H9 (cell line): ENCODE measurements at regions not wholly inside any gene's neighbourhood (a gene's known extent, or its start where the extent isn't known, plus 50 kb on each side); places are given as distances from the start of the nearest gene placed in this dataset.
A peak's percentile ranks its signal among the peaks of the same experiment; 100 is the strongest.

Experiments
- DNase-seq: peaks from one replicate; pipeline ENCODE4 v3.0.0-alpha.2; 2017
- H2AFZ ChIP-seq: one replicate; pipeline ENCODE4 v1.6.1; 2013; ENCODE audit warnings: mild to moderate bottlenecking, low read length, control low read depth, moderate library complexity
- H2AK5ac ChIP-seq: 2 replicates; pipeline ENCODE4 v1.6.1; 2013; ENCODE audit warnings: low read length, control low read depth, mixed read lengths; ENCODE audit not compliant: insufficient read length
- H2BK120ac ChIP-seq: one replicate; pipeline ENCODE4 v1.6.1; 2013; ENCODE audit warnings: low read depth, mild to moderate bottlenecking, low read length, control low read depth, inconsistent platforms; ENCODE audit not compliant: poor library complexity, severe bottlenecking
- H2BK12ac ChIP-seq: 2 replicates; pipeline ENCODE4 v1.6.1; 2013; ENCODE audit warnings: low read length, control low read depth, mixed read lengths, low read depth; ENCODE audit not compliant: insufficient read length
- H2BK15ac ChIP-seq: 2 replicates; pipeline ENCODE4 v1.6.1; 2013; ENCODE audit warnings: low read depth, low read length, control low read depth
- H2BK20ac ChIP-seq: one replicate; pipeline ENCODE4 v1.6.1; 2013; ENCODE audit warnings: low read depth, mild to moderate bottlenecking, low read length, control low read depth, inconsistent platforms; ENCODE audit not compliant: poor library complexity, severe bottlenecking
- H2BK5ac ChIP-seq: 2 replicates; pipeline ENCODE4 v1.6.1; 2013; ENCODE audit warnings: low read length, control low read depth, mixed read lengths; ENCODE audit not compliant: insufficient read length
- H3K14ac ChIP-seq: 2 replicates; pipeline ENCODE4 v1.6.1; 2013; ENCODE audit warnings: low read length, control low read depth; ENCODE audit not compliant: insufficient read depth
- H3K18ac ChIP-seq: 2 replicates; pipeline ENCODE4 v1.6.1; 2013; ENCODE audit warnings: low read depth, mild to moderate bottlenecking, mixed read lengths, low read length, control low read depth; ENCODE audit not compliant: insufficient read length
- H3K23ac ChIP-seq: 2 replicates; pipeline ENCODE4 v1.6.1; 2013; ENCODE audit warnings: low read length, control low read depth, mixed read lengths, low read depth; ENCODE audit not compliant: insufficient read length
- H3K23me2 ChIP-seq: 2 replicates; pipeline ENCODE4 v1.6.1; 2013; ENCODE audit warnings: low read depth, mild to moderate bottlenecking, mixed read lengths, low read length, control low read depth; ENCODE audit not compliant: insufficient read length, poor library complexity, severe bottlenecking
- H3K27ac ChIP-seq: 2 replicates; pipeline ENCODE4 v1.5.1; 2013; ENCODE audit warnings: low read length, control low read depth, mixed read lengths, low read depth; ENCODE audit not compliant: insufficient read length
- H3K27me3 ChIP-seq: 2 replicates; pipeline ENCODE4 v1.6.1; 2013; ENCODE audit warnings: low read length, control low read depth, inconsistent platforms; ENCODE audit not compliant: insufficient read depth
- H3K4ac ChIP-seq: 2 replicates; pipeline ENCODE4 v1.6.1; 2013; ENCODE audit warnings: low read depth, mild to moderate bottlenecking, control low read depth, inconsistent platforms, low read length, moderate library complexity
- H3K4me1 ChIP-seq: 2 replicates; pipeline ENCODE4 v1.6.1; 2013; ENCODE audit warnings: low read length, control low read depth, inconsistent platforms; ENCODE audit not compliant: insufficient read depth
- H3K4me2 ChIP-seq: 2 replicates; pipeline ENCODE4 v1.6.1; 2013; ENCODE audit warnings: low read length, control low read depth, mixed read lengths; ENCODE audit not compliant: insufficient read length, insufficient read depth
- H3K56ac ChIP-seq: 2 replicates; pipeline ENCODE4 v1.6.1; 2013; ENCODE audit warnings: low read depth, mild to moderate bottlenecking, mixed read lengths, low read length, control low read depth; ENCODE audit not compliant: insufficient read length
- H3K79me1 ChIP-seq: 2 replicates; pipeline ENCODE4 v1.6.1; 2013; ENCODE audit warnings: low read depth, mild to moderate bottlenecking, moderate library complexity, low read length, control low read depth, inconsistent platforms; ENCODE audit not compliant: insufficient read depth, poor library complexity, severe bottlenecking
- H3K79me2 ChIP-seq: 2 replicates; pipeline ENCODE4 v1.6.1; 2013; ENCODE audit warnings: low read length, control low read depth, inconsistent platforms; ENCODE audit not compliant: insufficient read depth
- H3K9ac ChIP-seq: 2 replicates; pipeline ENCODE4 v1.6.1; 2013; ENCODE audit warnings: low read length, control low read depth, mixed read lengths; ENCODE audit not compliant: insufficient read length; ENCODE audit errors: extremely low read depth
- H3K9me3 ChIP-seq: one replicate; pipeline ENCODE4 v1.6.1; 2013; ENCODE audit warnings: low read depth, low read length, inconsistent platforms; ENCODE audit not compliant: control insufficient read depth
- H3T11ph ChIP-seq: one replicate; pipeline ENCODE4 v1.6.1; 2013; ENCODE audit warnings: mild to moderate bottlenecking, low read length, control low read depth, inconsistent platforms
- H4K20me1 ChIP-seq: one replicate; pipeline ENCODE4 v1.6.1; 2013; ENCODE audit not compliant: control insufficient read depth, insufficient read length, insufficient read depth
- H4K5ac ChIP-seq: 2 replicates; pipeline ENCODE4 v1.6.1; 2013; ENCODE audit warnings: low read depth, mild to moderate bottlenecking, mixed read lengths, low read length, control low read depth; ENCODE audit not compliant: insufficient read length
- H4K8ac ChIP-seq: replicated peaks from 2 replicates; pipeline ENCODE4 v1.6.1; 2013; ENCODE audit warnings: low read length, control low read depth, mixed read lengths, low read depth; ENCODE audit not compliant: insufficient read length
- H4K91ac ChIP-seq: 2 replicates; pipeline ENCODE4 v1.6.1; 2013; ENCODE audit warnings: low read depth, mild to moderate bottlenecking, moderate library complexity, mixed read lengths, low read length, control low read depth; ENCODE audit not compliant: insufficient read length
- H3K27ac Mint-ChIP-seq, 3 experiments: 2 replicates in 2 of 3; 3 replicates in 1 of 3; pipeline ENCODE4 v1.8.0; 2020 to 2021; ENCODE audit warnings: mixed read lengths in 3 of 3, mild to moderate bottlenecking in 1 of 3, moderate library complexity in 1 of 3
- H3K27me3 Mint-ChIP-seq: 2 replicates; pipeline ENCODE4 v1.8.0; 2021; ENCODE audit warnings: low read depth, mild to moderate bottlenecking, moderate library complexity, mixed read lengths
- H3K36me3 Mint-ChIP-seq, 3 experiments: 2 replicates in 2 of 3; 3 replicates in 1 of 3; pipeline ENCODE4 v1.8.0; 2020 to 2021; ENCODE audit warnings: low read depth in 3 of 3, mixed read lengths in 3 of 3; ENCODE audit not compliant: insufficient read depth in 1 of 3
- H3K4me1 Mint-ChIP-seq, 2 experiments: 2 replicates each; pipeline ENCODE4 v1.8.0; 2020; ENCODE audit warnings: mixed read lengths in 2 of 2
- H3K4me3 Mint-ChIP-seq, 2 experiments: 2 replicates in 1 of 2; 3 replicates in 1 of 2; pipeline ENCODE4 v1.8.0; 2020 to 2021; ENCODE audit warnings: mild to moderate bottlenecking in 2 of 2, mixed read lengths in 2 of 2, moderate library complexity in 1 of 2
- H3K9me3 Mint-ChIP-seq, 2 experiments: 2 replicates in 1 of 2; 3 replicates in 1 of 2; pipeline ENCODE4 v1.8.0; 2020; ENCODE audit warnings: mild to moderate bottlenecking in 2 of 2, mixed read lengths in 2 of 2, moderate library complexity in 1 of 2
- WGBS: extraction: QIAGEN DNeasy Blood & Tissue Kit; methylation state at CpG from one replicate; pipeline ENCODE4 v1.1.7; 2013; ENCODE audit warnings: missing lambda C conversion rate, low lambda C conversion rate, mixed read lengths; ENCODE audit not compliant: insufficient read length; ENCODE audit errors: extremely low coverage; 5-methylcytosine and 5-hydroxymethylcytosine counted together
- TF ChIP-seq, protein P1 (sequence below): fragments of 200-600 bp; sonication (generic); conservative IDR thresholded peaks from 3 replicates; pipeline ENCODE4 v1.8.0; 2021; ENCODE audit warnings: antibody characterized with exemption, mild to moderate bottlenecking

DNA sequence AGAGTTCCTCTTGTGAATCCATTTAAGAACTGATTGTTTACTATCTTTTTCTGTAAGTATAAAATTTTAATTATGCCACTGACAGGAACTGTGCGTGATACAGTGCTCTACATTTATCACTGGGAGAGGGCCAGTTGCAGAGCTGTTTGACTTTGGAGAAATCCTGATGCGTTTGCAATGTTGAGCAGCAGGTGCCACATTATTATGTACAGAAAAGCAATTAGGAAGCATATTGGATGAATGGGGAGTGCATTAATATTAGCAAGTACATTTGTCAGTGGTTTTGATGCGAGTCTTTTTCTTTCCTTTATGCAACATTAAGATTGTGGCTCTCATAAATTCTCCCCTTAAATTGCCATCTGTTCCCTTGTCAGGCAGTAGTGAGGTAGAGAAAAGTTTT is 302.3 kb upstream of the FANCL start:
- Histone ChIP-seq H3K4me1 (peaks cover 3% of the 10 kb centered on the region; the same call in 1 of the 2 replicates), H2BK120ac (no peak overlapping the region), H3K18ac (no peak overlapping the region), H4K8ac (no peak overlapping the region), H3K27me3 (no peaks in the 10 kb centered on the region), H2BK12ac (no peak overlapping the region), H3K9ac (no peak overlapping the region), H3K23me2 (no peaks in the 10 kb centered on the region), H3K14ac (no peak overlapping the region), H3K56ac (no peak overlapping the region), H2AK5ac (no peak overlapping the region), H3K9me3 (no peaks in the 10 kb centered on the region), H3K27ac (no peak overlapping the region), H4K20me1 (no peaks in the 10 kb centered on the region), H3K79me2 (no peaks in the 10 kb centered on the region), H2BK20ac (no peak overlapping the region), H4K91ac (no peak overlapping the region), H3K4me2 (no peak overlapping the region), H2AFZ (no peak overlapping the region), H4K5ac (no peak overlapping the region), H3K79me1 (no peaks in the 10 kb centered on the region), H2BK5ac (no peak overlapping the region), H3K4ac (no peak overlapping the region), H2BK15ac (no peak overlapping the region), H3T11ph (no peak overlapping the region), H3K23ac (no peak overlapping the region)
- Mint-ChIP-seq H3K9me3 (no peaks in the 10 kb centered on the region), H3K27me3 (no peaks in the 10 kb centered on the region), H3K4me1 (peaks cover 66 to 68% of the 10 kb centered on the region in 2 experiments), H3K36me3 (no peaks in the 10 kb centered on the region; a peak in 1 of 7 replicates), H3K27ac (peak overlapping the region; percentile 54 to 88 (median 61); a peak in 6 of 7 replicates), H3K4me3 (no peak overlapping the region; a peak in 1 of 5 replicates)
- no peak for DNase-seq
- TF ChIP-seq, protein P1, sequence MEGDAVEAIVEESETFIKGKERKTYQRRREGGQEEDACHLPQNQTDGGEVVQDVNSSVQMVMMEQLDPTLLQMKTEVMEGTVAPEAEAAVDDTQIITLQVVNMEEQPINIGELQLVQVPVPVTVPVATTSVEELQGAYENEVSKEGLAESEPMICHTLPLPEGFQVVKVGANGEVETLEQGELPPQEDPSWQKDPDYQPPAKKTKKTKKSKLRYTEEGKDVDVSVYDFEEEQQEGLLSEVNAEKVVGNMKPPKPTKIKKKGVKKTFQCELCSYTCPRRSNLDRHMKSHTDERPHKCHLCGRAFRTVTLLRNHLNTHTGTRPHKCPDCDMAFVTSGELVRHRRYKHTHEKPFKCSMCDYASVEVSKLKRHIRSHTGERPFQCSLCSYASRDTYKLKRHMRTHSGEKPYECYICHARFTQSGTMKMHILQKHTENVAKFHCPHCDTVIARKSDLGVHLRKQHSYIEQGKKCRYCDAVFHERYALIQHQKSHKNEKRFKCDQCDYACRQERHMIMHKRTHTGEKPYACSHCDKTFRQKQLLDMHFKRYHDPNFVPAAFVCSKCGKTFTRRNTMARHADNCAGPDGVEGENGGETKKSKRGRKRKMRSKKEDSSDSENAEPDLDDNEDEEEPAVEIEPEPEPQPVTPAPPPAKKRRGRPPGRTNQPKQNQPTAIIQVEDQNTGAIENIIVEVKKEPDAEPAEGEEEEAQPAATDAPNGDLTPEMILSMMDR = no peak
- no CpG with 5 or more reads among the region's 3 CpGs for WGBS
